ENCODE measurements at regions not wholly inside any gene's neighbourhood (a gene's known extent, or its start where the extent isn't known, plus 50 kb on each side); places are given as distances from the start of the nearest gene placed in this dataset.

GRCh38 chr6:163985710-163986109 is 571.2 kb downstream of the QKI start:
- TF ChIP-seq POLR2A (IDR thresholded peaks at IDR 0.05) (no peak), CTCF (IDR thresholded peaks at IDR 0.05 in 4 of 5, conservative IDR thresholded peaks at IDR 0.05 in 1 of 5) (no peak)

All from gastrocnemius medialis (tissue), 4 donors.